ENCODE measurements at regions not wholly inside any gene's neighbourhood (a gene's known extent, or its start where the extent isn't known, plus 50 kb on each side); places are given as distances from the start of the nearest gene placed in this dataset.
"Not testable (repeated sequence)": the region's sequence is repeated elsewhere in the genome, so short reads cannot be mapped to it uniquely, and the experiment has no call there.

- H3K4me3 ChIP-seq (ENCODE audit: low read length in 2 of 2): no peak overlapping the region
- no peak overlapping the region for H3K27ac ChIP-seq (ENCODE audit: low read length)
- peaks cover 3% of the 10 kb centered on the region for H3K4me1 ChIP-seq (ENCODE audit: control insufficient read depth, insufficient read depth, low read length)
- H3K9me3 ChIP-seq (ENCODE audit: control insufficient read depth in 2 of 2, low read length in 2 of 2): no peaks in the 10 kb centered on the region
- H3K36me3 ChIP-seq (ENCODE audit: control insufficient read depth in 2 of 2, insufficient read depth in 2 of 2, low read length in 2 of 2): no peaks in the 10 kb centered on the region
- peaks cover 11 to 27% of the 10 kb centered on the region in 2 donors for H3K27me3 ChIP-seq (ENCODE audit: control insufficient read depth in 1 of 2, insufficient read depth in 2 of 2, low read length in 2 of 2)
- no peak overlapping the region for H3K9ac ChIP-seq (ENCODE audit: low read length in 2 of 2)
These were observed 63.9 kb downstream of the MAT2B start for GRCh38 chr5:163569284-163569683.

GRCh38 chr5:163571744-163572143 is 66.3 kb downstream of the MAT2B start:
- Histone ChIP-seq H3K27me3 (ENCODE audit: control insufficient read depth in 1 of 2, insufficient read depth in 2 of 2, low read length in 2 of 2) (peaks cover under 1 to 5% of the 10 kb centered on the region in 2 donors), H3K36me3 (ENCODE audit: control insufficient read depth in 2 of 2, insufficient read depth in 2 of 2, low read length in 2 of 2) (no peaks in the 10 kb centered on the region), H3K27ac (ENCODE audit: low read length) (no peak overlapping the region), H3K9me3 (ENCODE audit: control insufficient read depth in 2 of 2, low read length in 2 of 2) (no peaks in the 10 kb centered on the region), H3K4me3 (ENCODE audit: low read length in 2 of 2) (no peak overlapping the region), H3K4me1 (ENCODE audit: control insufficient read depth, insufficient read depth, low read length) (no peaks in the 10 kb centered on the region), H3K9ac (ENCODE audit: low read length in 2 of 2) (no peak overlapping the region)

- no peaks in the 10 kb centered on the region for H3K4me1 ChIP-seq (ENCODE audit: control insufficient read depth, insufficient read depth, low read length)
- H3K9me3 ChIP-seq (ENCODE audit: control insufficient read depth in 2 of 2, low read length in 2 of 2): no peaks in the 10 kb centered on the region
- no peak overlapping the region for H3K9ac ChIP-seq (ENCODE audit: low read length in 2 of 2)
- no peaks in the 10 kb centered on the region for H3K36me3 ChIP-seq (ENCODE audit: control insufficient read depth in 2 of 2, insufficient read depth in 2 of 2, low read length in 2 of 2)
- H3K27ac ChIP-seq (ENCODE audit: low read length): no peak overlapping the region
- H3K4me3 ChIP-seq (ENCODE audit: low read length in 2 of 2): no peak overlapping the region
- no peaks in the 10 kb centered on the region for H3K27me3 ChIP-seq (ENCODE audit: control insufficient read depth in 1 of 2, insufficient read depth in 2 of 2, low read length in 2 of 2)
These were observed 69.3 kb downstream of the MAT2B start for GRCh38 chr5:163574472-163575440.

- no peaks in the 10 kb centered on the region for H3K36me3 ChIP-seq (ENCODE audit: control insufficient read depth in 2 of 2, insufficient read depth in 2 of 2, low read length in 2 of 2)
- no peak overlapping the region for H3K9ac ChIP-seq (ENCODE audit: low read length in 2 of 2)
- no peaks in the 10 kb centered on the region for H3K4me1 ChIP-seq (ENCODE audit: control insufficient read depth, insufficient read depth, low read length)
- no peak overlapping the region for H3K4me3 ChIP-seq (ENCODE audit: low read length in 2 of 2)
- no peaks in the 10 kb centered on the region for H3K27me3 ChIP-seq (ENCODE audit: control insufficient read depth in 1 of 2, insufficient read depth in 2 of 2, low read length in 2 of 2)
- no peak overlapping the region for H3K27ac ChIP-seq (ENCODE audit: low read length)
- H3K9me3 ChIP-seq (ENCODE audit: control insufficient read depth in 2 of 2, low read length in 2 of 2): no peaks in the 10 kb centered on the region
These were observed 73.2 kb downstream of the MAT2B start for GRCh38 chr5:163578652-163579051.

- Histone ChIP-seq H3K27ac (ENCODE audit: low read length) (no peak overlapping the region), H3K9ac (ENCODE audit: low read length in 2 of 2) (no peak overlapping the region), H3K4me3 (ENCODE audit: low read length in 2 of 2) (no peak overlapping the region), H3K9me3 (ENCODE audit: control insufficient read depth in 2 of 2, low read length in 2 of 2) (no peaks in the 10 kb centered on the region), H3K27me3 (ENCODE audit: control insufficient read depth in 1 of 2, insufficient read depth in 2 of 2, low read length in 2 of 2) (no peaks in the 10 kb centered on the region), H3K36me3 (ENCODE audit: control insufficient read depth in 2 of 2, insufficient read depth in 2 of 2, low read length in 2 of 2) (no peaks in the 10 kb centered on the region), H3K4me1 (ENCODE audit: control insufficient read depth, insufficient read depth, low read length) (no peaks in the 10 kb centered on the region)
These were observed 74.3 kb downstream of the MAT2B start for GRCh38 chr5:163579729-163580128.

- Histone ChIP-seq H3K27ac (ENCODE audit: low read length) (no peak overlapping the region), H3K4me3 (ENCODE audit: low read length in 2 of 2) (no peak overlapping the region), H3K9me3 (ENCODE audit: control insufficient read depth in 2 of 2, low read length in 2 of 2) (no peaks in the 10 kb centered on the region), H3K4me1 (ENCODE audit: control insufficient read depth, insufficient read depth, low read length) (no peaks in the 10 kb centered on the region), H3K36me3 (ENCODE audit: control insufficient read depth in 2 of 2, insufficient read depth in 2 of 2, low read length in 2 of 2) (no peaks in the 10 kb centered on the region), H3K9ac (ENCODE audit: low read length in 2 of 2) (no peak overlapping the region), H3K27me3 (ENCODE audit: control insufficient read depth in 1 of 2, insufficient read depth in 2 of 2, low read length in 2 of 2) (no peaks in the 10 kb centered on the region)
These were observed 75.1 kb downstream of the MAT2B start for GRCh38 chr5:163580516-163580915.

GRCh38 chr5:163583491-163584153 is 78.2 kb downstream of the MAT2B start:
- H3K36me3 ChIP-seq (ENCODE audit: control insufficient read depth in 2 of 2, insufficient read depth in 2 of 2, low read length in 2 of 2); H3K4me3 ChIP-seq (ENCODE audit: low read length in 2 of 2); H3K27me3 ChIP-seq (ENCODE audit: control insufficient read depth in 1 of 2, insufficient read depth in 2 of 2, low read length in 2 of 2); H3K4me1 ChIP-seq (ENCODE audit: control insufficient read depth, insufficient read depth, low read length); H3K9me3 ChIP-seq (ENCODE audit: control insufficient read depth in 2 of 2, low read length in 2 of 2); H3K27ac ChIP-seq (ENCODE audit: low read length); H3K9ac ChIP-seq (ENCODE audit: low read length in 2 of 2): not testable (repeated sequence)

- no peak overlapping the region for H3K4me3 ChIP-seq (ENCODE audit: low read length in 2 of 2)
- H3K36me3 ChIP-seq (ENCODE audit: control insufficient read depth in 2 of 2, insufficient read depth in 2 of 2, low read length in 2 of 2): no peaks in the 10 kb centered on the region
- no peaks in the 10 kb centered on the region for H3K27me3 ChIP-seq (ENCODE audit: control insufficient read depth in 1 of 2, insufficient read depth in 2 of 2, low read length in 2 of 2)
- H3K9me3 ChIP-seq (ENCODE audit: control insufficient read depth in 2 of 2, low read length in 2 of 2): no peaks in the 10 kb centered on the region
- H3K9ac ChIP-seq (ENCODE audit: low read length in 2 of 2): no peak overlapping the region
- H3K4me1 ChIP-seq (ENCODE audit: control insufficient read depth, insufficient read depth, low read length): no peaks in the 10 kb centered on the region
- no peak overlapping the region for H3K27ac ChIP-seq (ENCODE audit: low read length)
These were observed 79.8 kb downstream of the MAT2B start for GRCh38 chr5:163585206-163585605.

GRCh38 chr5:163586531-163586956 is 81.1 kb downstream of the MAT2B start:
- Histone ChIP-seq H3K4me3 (ENCODE audit: low read length in 2 of 2) (no peak overlapping the region), H3K27ac (ENCODE audit: low read length) (no peak overlapping the region), H3K9ac (ENCODE audit: low read length in 2 of 2) (no peak overlapping the region), H3K27me3 (ENCODE audit: control insufficient read depth in 1 of 2, insufficient read depth in 2 of 2, low read length in 2 of 2) (no peaks in the 10 kb centered on the region), H3K4me1 (ENCODE audit: control insufficient read depth, insufficient read depth, low read length) (no peaks in the 10 kb centered on the region), H3K9me3 (ENCODE audit: control insufficient read depth in 2 of 2, low read length in 2 of 2) (no peaks in the 10 kb centered on the region), H3K36me3 (ENCODE audit: control insufficient read depth in 2 of 2, insufficient read depth in 2 of 2, low read length in 2 of 2) (no peaks in the 10 kb centered on the region)

GRCh38 chr5:163594951-163595350 is 89.5 kb downstream of the MAT2B start:
- Histone ChIP-seq H3K27ac (ENCODE audit: low read length) (no peak overlapping the region), H3K9ac (ENCODE audit: low read length in 2 of 2) (no peak overlapping the region), H3K4me1 (ENCODE audit: control insufficient read depth, insufficient read depth, low read length) (no peaks in the 10 kb centered on the region), H3K36me3 (ENCODE audit: control insufficient read depth in 2 of 2, insufficient read depth in 2 of 2, low read length in 2 of 2) (no peaks in the 10 kb centered on the region), H3K9me3 (ENCODE audit: control insufficient read depth in 2 of 2, low read length in 2 of 2) (no peaks in the 10 kb centered on the region), H3K4me3 (ENCODE audit: low read length in 2 of 2) (no peak overlapping the region), H3K27me3 (ENCODE audit: control insufficient read depth in 1 of 2, insufficient read depth in 2 of 2, low read length in 2 of 2) (no peaks in the 10 kb centered on the region)

Data from stomach smooth muscle (tissue), 2 donors.